Stomach (tissue), 4 donors: ENCODE measurements at regions not wholly inside any gene's neighbourhood (a gene's known extent, or its start where the extent isn't known, plus 50 kb on each side); places are given as distances from the start of the nearest gene placed in this dataset.

ENCODE experiments used
- POLR2A ChIP-seq, 4 donors: fragments of 450-650 bp; IDR thresholded peaks; one replicate each; pipeline ENCODE4 v1.6.1; 2016; ENCODE audit warnings: antibody characterized with exemption in 4 of 4, control low read depth in 2 of 4, mild to moderate bottlenecking in 1 of 4, moderate library complexity in 1 of 4
- TF ChIP-seq, protein P1 (sequence below), 7 experiments: fragments of 450-650 bp in 4 of 7; fragments of 200-600 bp in 3 of 7; sonication (generic) in 3 of 7; IDR thresholded peaks; one replicate each; pipeline ENCODE4 v1.5.1; 2016 to 2019; ENCODE audit warnings: antibody characterized with exemption in 7 of 7, control low read depth in 2 of 7, mild to moderate bottlenecking in 1 of 7

DNA sequence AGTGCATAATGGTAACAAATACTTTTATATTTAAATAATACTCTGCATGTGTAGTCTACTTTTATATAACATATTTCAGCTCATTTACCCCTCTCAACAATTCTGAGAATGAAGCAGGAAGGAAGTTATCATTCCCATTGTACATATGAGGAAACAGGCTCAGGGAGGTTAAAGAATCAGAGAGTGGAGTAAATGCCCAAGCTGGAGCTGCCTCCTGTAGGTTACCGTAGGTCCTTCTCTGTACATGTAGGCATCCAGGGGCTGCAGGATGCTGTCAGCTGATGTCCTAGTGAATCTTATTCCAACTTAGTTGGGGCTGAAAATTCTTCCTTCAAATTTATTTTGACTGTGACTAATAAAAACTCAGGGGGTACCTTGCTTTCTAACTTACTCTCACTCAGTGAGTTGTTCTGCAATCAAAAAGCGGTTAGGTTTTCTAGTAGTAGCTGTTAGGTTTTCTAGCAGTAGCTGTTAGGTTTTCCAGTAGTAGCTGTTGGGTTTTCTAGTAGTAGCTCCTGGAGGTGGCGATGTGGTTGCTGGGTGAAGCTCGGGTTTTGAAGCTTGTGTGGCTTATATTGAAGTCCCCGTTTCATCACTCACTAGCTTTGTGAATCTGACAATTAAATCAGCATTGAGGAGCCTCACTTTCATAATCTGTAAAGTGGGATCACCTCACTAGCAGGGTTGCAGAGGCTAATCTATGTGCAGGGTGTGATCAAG lies 357.0 kb downstream of the NR2F2 start:
- TF ChIP-seq POLR2A (IDR thresholded peaks at IDR 0.05), result no peak
- TF ChIP-seq, protein P1, sequence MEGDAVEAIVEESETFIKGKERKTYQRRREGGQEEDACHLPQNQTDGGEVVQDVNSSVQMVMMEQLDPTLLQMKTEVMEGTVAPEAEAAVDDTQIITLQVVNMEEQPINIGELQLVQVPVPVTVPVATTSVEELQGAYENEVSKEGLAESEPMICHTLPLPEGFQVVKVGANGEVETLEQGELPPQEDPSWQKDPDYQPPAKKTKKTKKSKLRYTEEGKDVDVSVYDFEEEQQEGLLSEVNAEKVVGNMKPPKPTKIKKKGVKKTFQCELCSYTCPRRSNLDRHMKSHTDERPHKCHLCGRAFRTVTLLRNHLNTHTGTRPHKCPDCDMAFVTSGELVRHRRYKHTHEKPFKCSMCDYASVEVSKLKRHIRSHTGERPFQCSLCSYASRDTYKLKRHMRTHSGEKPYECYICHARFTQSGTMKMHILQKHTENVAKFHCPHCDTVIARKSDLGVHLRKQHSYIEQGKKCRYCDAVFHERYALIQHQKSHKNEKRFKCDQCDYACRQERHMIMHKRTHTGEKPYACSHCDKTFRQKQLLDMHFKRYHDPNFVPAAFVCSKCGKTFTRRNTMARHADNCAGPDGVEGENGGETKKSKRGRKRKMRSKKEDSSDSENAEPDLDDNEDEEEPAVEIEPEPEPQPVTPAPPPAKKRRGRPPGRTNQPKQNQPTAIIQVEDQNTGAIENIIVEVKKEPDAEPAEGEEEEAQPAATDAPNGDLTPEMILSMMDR (IDR thresholded peaks at IDR 0.05), result no peak
